ENCODE measurements at regions not wholly inside any gene's neighbourhood (a gene's known extent, or its start where the extent isn't known, plus 50 kb on each side); places are given as distances from the start of the nearest gene placed in this dataset.
"Not testable (repeated sequence)": the region's sequence is repeated elsewhere in the genome, so short reads cannot be mapped to it uniquely, and the experiment has no call there.

DNA sequence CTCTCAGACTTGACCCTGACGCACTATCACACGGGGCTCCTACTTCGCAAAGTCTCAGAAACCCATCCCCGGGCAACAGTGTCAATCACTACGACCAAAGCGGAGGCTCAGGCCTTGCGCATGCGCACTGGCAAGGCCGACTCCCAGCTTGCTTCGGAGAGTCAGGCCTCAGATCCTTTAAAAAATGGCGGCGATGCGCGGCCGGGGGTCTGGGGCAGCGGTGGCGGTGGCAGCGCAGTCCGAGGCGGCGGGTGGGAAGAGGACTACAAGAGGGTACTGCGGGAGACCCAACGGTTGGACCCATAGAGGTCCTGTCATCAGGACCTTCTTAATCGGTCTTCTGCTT is 196.9 kb downstream of the ZNF716 start:
- Histone ChIP-seq H3K9me3 (peaks cover 0 to 92% (median 53%) of the 10 kb centered on the region in 8 donors), H3K4me1 (no peaks in the 10 kb centered on the region), H3K4me3 (no peak overlapping the region), H3K27me3 (replicated peaks in 1 of 7) (no peaks in the 10 kb centered on the region), H3K27ac (no peak overlapping the region), H3K36me3 (no peaks in the 10 kb centered on the region)
- no peak for DNase-seq
- WGBS, 5 donors: 92 to 96% (median 93%) methylated on average over 23 to 24 of the region's 24 CpGs
- TF ChIP-seq POLR2A (IDR thresholded peaks at IDR 0.05): no peak
- no peak for TF ChIP-seq CTCF (IDR thresholded peaks at IDR 0.05 in 8 of 11, conservative IDR thresholded peaks at IDR 0.05 in 3 of 11)
- no peak for TF ChIP-seq POLR2AphosphoS5 (IDR thresholded peaks at IDR 0.05)
- intact Hi-C loops (cut with DNase I; ENCODE audit: low total_unique reads): no loop called here

GRCh38 chr7:57650401-57650800 is 200.4 kb downstream of the ZNF716 start:
- H3K4me3 ChIP-seq; H3K4me1 ChIP-seq; DNase-seq; H3K36me3 ChIP-seq; H3K27ac ChIP-seq; intact Hi-C loops (cut with DNase I; ENCODE audit: low total_unique reads); H3K27me3 ChIP-seq (replicated peaks in 1 of 7): not testable (repeated sequence)
- peaks cover 0 to 96% (median 71%) of the 10 kb centered on the region in 8 donors for H3K9me3 ChIP-seq
- 89 to 93% (median 90%) methylated on average over 17 of the region's 17 CpGs for WGBS, 5 donors

DNA sequence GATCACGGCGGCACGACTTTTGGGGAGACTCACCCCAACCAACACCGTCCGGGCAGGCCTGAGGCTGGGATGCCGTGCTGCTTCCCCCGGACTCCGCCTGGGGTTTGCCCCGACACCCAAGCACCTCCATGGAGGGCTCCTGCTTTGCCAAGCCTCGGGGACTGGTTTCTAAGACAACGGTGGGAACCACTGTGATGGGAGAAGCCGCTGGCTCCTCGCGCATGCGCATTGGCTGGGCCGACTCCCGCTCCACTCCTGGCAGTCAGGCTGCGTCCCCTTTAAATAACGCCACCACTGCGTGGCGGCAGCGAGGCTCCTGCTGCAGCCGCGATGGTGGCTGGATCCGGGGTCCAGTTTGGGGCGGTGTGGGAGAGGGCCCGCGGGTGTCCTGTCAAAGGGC is 201.0 kb downstream of the ZNF716 start:
- Histone ChIP-seq H3K27ac (no peak overlapping the region), H3K4me3 (no peak overlapping the region), H3K36me3 (no peaks in the 10 kb centered on the region), H3K27me3 (replicated peaks in 1 of 7) (no peaks in the 10 kb centered on the region), H3K9me3 (peaks cover 0 to 97% (median 71%) of the 10 kb centered on the region in 8 donors), H3K4me1 (no peaks in the 10 kb centered on the region)
- TF ChIP-seq POLR2AphosphoS5 (IDR thresholded peaks at IDR 0.05) (no peak), POLR2A (IDR thresholded peaks at IDR 0.05) (no peak), CTCF (IDR thresholded peaks at IDR 0.05 in 8 of 11, conservative IDR thresholded peaks at IDR 0.05 in 3 of 11) (no peak)
- intact Hi-C loops (cut with DNase I; ENCODE audit: low total_unique reads): no loop called here
- 72 to 81% (median 76%) methylated on average over 22 to 28 of the region's 28 CpGs for WGBS, 5 donors
- DNase-seq: no peak

DNA sequence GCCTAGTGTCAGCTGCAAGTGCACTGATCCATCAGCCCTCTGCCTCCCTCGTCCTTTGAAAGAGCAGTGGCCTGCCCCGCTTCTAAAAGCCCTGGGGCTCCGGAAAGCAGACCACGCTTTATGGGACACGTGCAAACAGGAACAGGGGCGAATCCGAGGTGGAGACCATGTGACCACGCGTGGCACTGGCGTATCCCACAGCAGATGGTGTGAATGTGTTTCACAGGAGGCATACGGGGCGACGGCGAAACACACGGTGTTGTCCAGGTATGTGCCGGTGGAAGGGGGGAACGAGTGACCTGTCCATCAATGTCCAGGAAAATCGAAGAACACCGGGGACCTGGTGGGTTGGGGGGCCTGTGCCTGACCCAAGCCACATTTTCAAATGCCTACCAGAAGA is 201.6 kb downstream of the ZNF716 start:
- H3K9me3 ChIP-seq: peaks cover 0 to 97% (median 70%) of the 10 kb centered on the region in 8 donors
- 88 to 92% (median 91%) methylated on average over 19 of the region's 19 CpGs for WGBS, 5 donors
- H3K36me3 ChIP-seq; intact Hi-C loops (cut with DNase I; ENCODE audit: low total_unique reads); H3K4me3 ChIP-seq; DNase-seq; H3K4me1 ChIP-seq; H3K27me3 ChIP-seq (replicated peaks in 1 of 7); H3K27ac ChIP-seq: not testable (repeated sequence)

DNA sequence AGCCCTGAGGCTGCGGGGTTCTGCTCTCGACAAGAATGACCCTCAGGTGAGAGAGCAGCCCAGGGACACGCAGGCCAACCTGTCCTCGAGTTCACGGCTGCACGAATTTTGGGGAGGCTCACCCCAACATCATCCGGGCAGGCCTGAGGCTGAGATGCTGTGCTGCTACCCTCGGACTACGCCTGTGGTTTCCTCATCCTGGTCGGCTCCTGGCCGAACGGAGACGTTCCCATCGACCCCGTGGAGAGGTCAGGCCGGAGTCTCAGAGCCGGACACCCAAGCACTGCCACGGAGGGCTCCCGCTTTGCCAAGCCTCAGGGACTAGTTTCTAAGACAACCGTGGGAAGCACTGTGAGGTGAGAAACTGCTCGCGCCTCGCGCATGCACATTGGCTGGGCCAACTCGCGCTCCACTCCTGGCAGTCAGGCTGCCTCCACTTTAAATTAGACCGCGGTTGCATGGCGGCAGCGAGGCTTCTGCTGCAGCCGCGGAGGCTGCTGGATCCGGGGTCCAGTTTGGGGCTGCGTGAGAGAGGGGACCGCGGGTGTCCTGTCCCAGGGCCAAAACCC is 203.4 kb downstream of the ZNF716 start:
- H3K4me1 ChIP-seq: no peaks in the 10 kb centered on the region

GRCh38 chr7:57655156-57655871 is 205.3 kb downstream of the ZNF716 start:
- H3K27me3 ChIP-seq (replicated peaks in 1 of 7); H3K4me3 ChIP-seq; H3K27ac ChIP-seq; H3K36me3 ChIP-seq; intact Hi-C loops (cut with DNase I; ENCODE audit: low total_unique reads); DNase-seq; H3K4me1 ChIP-seq: not testable (repeated sequence)
- peaks cover 0 to 95% (median 71%) of the 10 kb centered on the region in 8 donors for H3K9me3 ChIP-seq
- 82 to 87% (median 84%) methylated on average over 19 to 31 of the region's 31 CpGs for WGBS, 5 donors

More for the DNA sequence above, 203.4 kb downstream of the ZNF716 start:
- Histone ChIP-seq H3K4me3 (no peak overlapping the region), H3K36me3 (no peaks in the 10 kb centered on the region), H3K27me3 (replicated peaks in 1 of 7) (no peaks in the 10 kb centered on the region), H3K9me3 (peaks cover 0 to 96% (median 65%) of the 10 kb centered on the region in 8 donors), H3K27ac (no peak overlapping the region)
- no peak for TF ChIP-seq POLR2AphosphoS5 (IDR thresholded peaks at IDR 0.05)
- no peak for TF ChIP-seq POLR2A (IDR thresholded peaks at IDR 0.05)
- TF ChIP-seq CTCF (IDR thresholded peaks at IDR 0.05 in 8 of 11, conservative IDR thresholded peaks at IDR 0.05 in 3 of 11): no peak
- WGBS, 5 donors: 89 to 90% (median 90%) methylated on average over 32 to 36 of the region's 36 CpGs
- intact Hi-C loops (cut with DNase I; ENCODE audit: low total_unique reads): no loop called here
- DNase-seq: no peak

GRCh38 chr7:57659226-57659625 is 209.2 kb downstream of the ZNF716 start:
- intact Hi-C loops (cut with DNase I; ENCODE audit: low total_unique reads); H3K27ac ChIP-seq; H3K4me1 ChIP-seq; H3K27me3 ChIP-seq (replicated peaks in 1 of 7); DNase-seq; H3K4me3 ChIP-seq; H3K36me3 ChIP-seq: not testable (repeated sequence)
- WGBS, 5 donors: 43 to 58% (median 51%) methylated on average over 4 of the region's 4 CpGs
- peaks cover 0 to 71% (median 45%) of the 10 kb centered on the region in 8 donors for H3K9me3 ChIP-seq

GRCh38 chr7:57676928-57677327 is 227.0 kb downstream of the ZNF716 start:
- H3K36me3 ChIP-seq; H3K4me1 ChIP-seq; H3K27me3 ChIP-seq (replicated peaks in 1 of 7); intact Hi-C loops (cut with DNase I; ENCODE audit: low total_unique reads); H3K4me3 ChIP-seq; H3K27ac ChIP-seq; DNase-seq: not testable (repeated sequence)
- WGBS, 5 donors: 15 to 24% (median 20%) methylated on average over 1 of the region's 1 CpG
- peaks cover 0 to 52% (median 40%) of the 10 kb centered on the region in 8 donors for H3K9me3 ChIP-seq
